ENCODE measurements at regions not wholly inside any gene's neighbourhood (a gene's known extent, or its start where the extent isn't known, plus 50 kb on each side); places are given as distances from the start of the nearest gene placed in this dataset.

GRCh38 chr3:10722911-10723310 is 93.1 kb upstream of the SLC6A11 start:
- no peaks in the 10 kb centered on the region for H3K9me3 ChIP-seq
- TF ChIP-seq POLR2A (IDR thresholded peaks at IDR 0.05) (no peak), POLR2AphosphoS5 (IDR thresholded peaks at IDR 0.05) (no peak), EP300 (IDR thresholded peaks at IDR 0.05) (no peak), CTCF (IDR thresholded peaks at IDR 0.05) (no peak)
- no peak overlapping the region for H3K4me3 ChIP-seq
- WGBS, 2 donors (ENCODE audit: low coverage in 1 of 2) = 60 to 63% methylated on average over 2 to 3 of the region's 6 CpGs
- H3K27me3 ChIP-seq = peaks cover 31% of the 10 kb centered on the region
- H3K4me1 ChIP-seq = no peaks in the 10 kb centered on the region
- ATAC-seq = no peak
- no peak overlapping the region for H3K27ac ChIP-seq
- H3K36me3 ChIP-seq = no peaks in the 10 kb centered on the region

DNA sequence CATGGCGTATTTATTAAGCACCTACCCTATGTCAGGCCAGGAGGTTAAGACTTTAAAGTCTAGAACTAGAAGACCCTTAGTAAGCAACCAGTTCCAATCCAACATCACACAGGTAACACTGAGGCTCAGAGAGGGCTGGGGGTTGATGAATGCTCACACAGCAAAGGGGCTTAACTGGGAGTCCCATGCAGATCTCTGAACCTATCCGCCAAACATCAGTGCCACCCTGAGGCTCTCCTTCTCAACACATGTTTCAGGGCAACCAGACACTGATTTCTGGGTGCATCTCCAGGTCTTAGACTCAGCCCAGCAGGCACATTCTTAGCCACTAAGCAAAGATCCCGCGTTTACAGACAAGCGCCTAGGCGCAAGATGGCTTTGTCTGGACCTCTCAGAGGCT is 92.0 kb upstream of the SLC6A11 start:
- H3K27ac ChIP-seq = no peak overlapping the region
- no peak overlapping the region for H3K4me3 ChIP-seq
- no peaks in the 10 kb centered on the region for H3K36me3 ChIP-seq
- no peak for ATAC-seq
- no peak for TF ChIP-seq CTCF (IDR thresholded peaks at IDR 0.05)
- TF ChIP-seq POLR2AphosphoS5 (IDR thresholded peaks at IDR 0.05) = no peak
- TF ChIP-seq POLR2A (IDR thresholded peaks at IDR 0.05) = no peak
- TF ChIP-seq EP300 (IDR thresholded peaks at IDR 0.05) = no peak
- no peaks in the 10 kb centered on the region for H3K9me3 ChIP-seq
- H3K27me3 ChIP-seq = peaks cover 33% of the 10 kb centered on the region
- H3K4me1 ChIP-seq = no peaks in the 10 kb centered on the region
- WGBS, 2 donors (ENCODE audit: low coverage in 1 of 2) = 71 to 100% methylated on average over 1 to 6 of the region's 6 CpGs

DNA sequence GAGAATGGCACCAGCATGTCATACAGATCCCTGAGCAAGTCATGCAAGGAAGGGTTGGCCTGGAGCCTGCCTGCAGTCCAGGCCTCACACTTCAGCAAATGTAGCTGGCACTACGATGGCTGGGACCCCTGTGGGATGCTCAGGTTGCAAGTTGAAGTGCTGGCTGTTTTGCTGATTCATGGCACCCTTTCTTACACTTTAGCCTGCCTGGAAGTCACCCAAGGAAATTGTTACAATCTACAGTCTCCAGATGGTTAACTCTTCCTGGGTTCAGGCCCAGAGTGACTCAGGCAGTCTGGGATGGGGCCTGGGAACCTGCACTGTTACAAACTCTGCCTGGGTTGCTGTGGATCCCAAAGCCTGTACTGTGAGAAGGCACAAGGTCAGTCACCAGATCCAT is 91.0 kb upstream of the SLC6A11 start:
- H3K4me3 ChIP-seq = no peak overlapping the region
- peaks cover 44% of the 10 kb centered on the region for H3K27me3 ChIP-seq
- H3K9me3 ChIP-seq = no peaks in the 10 kb centered on the region
- no peak for ATAC-seq
- TF ChIP-seq CTCF (IDR thresholded peaks at IDR 0.05) (no peak), POLR2A (IDR thresholded peaks at IDR 0.05) (no peak), POLR2AphosphoS5 (IDR thresholded peaks at IDR 0.05) (no peak), EP300 (IDR thresholded peaks at IDR 0.05) (no peak)
- no peaks in the 10 kb centered on the region for H3K4me1 ChIP-seq
- no peak overlapping the region for H3K27ac ChIP-seq
- no CpG with 5 or more reads among the region's 1 CpG for WGBS, 2 donors (ENCODE audit: low coverage in 1 of 2)
- no peaks in the 10 kb centered on the region for H3K36me3 ChIP-seq

- TF ChIP-seq EP300 (IDR thresholded peaks at IDR 0.05) = no peak
- TF ChIP-seq POLR2A (IDR thresholded peaks at IDR 0.05) = no peak
- no peak for TF ChIP-seq CTCF (IDR thresholded peaks at IDR 0.05)
- no peak for TF ChIP-seq POLR2AphosphoS5 (IDR thresholded peaks at IDR 0.05)
- no peaks in the 10 kb centered on the region for H3K36me3 ChIP-seq
- 69 to 74% methylated on average over 3 to 5 of the region's 5 CpGs for WGBS, 2 donors (ENCODE audit: low coverage in 1 of 2)
- H3K9me3 ChIP-seq = no peaks in the 10 kb centered on the region
- peaks cover 48% of the 10 kb centered on the region for H3K27me3 ChIP-seq
- H3K4me1 ChIP-seq = no peaks in the 10 kb centered on the region
- no peak for ATAC-seq
- H3K27ac ChIP-seq = no peak overlapping the region
- no peak overlapping the region for H3K4me3 ChIP-seq
These were observed 90.2 kb upstream of the SLC6A11 start for GRCh38 chr3:10725846-10726245.

- no peak for ATAC-seq
- TF ChIP-seq POLR2A (IDR thresholded peaks at IDR 0.05) (no peak), POLR2AphosphoS5 (IDR thresholded peaks at IDR 0.05) (no peak), CTCF (IDR thresholded peaks at IDR 0.05) (no peak), EP300 (IDR thresholded peaks at IDR 0.05) (no peak)
- WGBS, 2 donors (ENCODE audit: low coverage in 1 of 2) = no CpG with 5 or more reads among the region's 1 CpG
- H3K4me1 ChIP-seq = no peaks in the 10 kb centered on the region
- no peaks in the 10 kb centered on the region for H3K9me3 ChIP-seq
- H3K27ac ChIP-seq = no peak overlapping the region
- H3K27me3 ChIP-seq = peaks cover 48% of the 10 kb centered on the region
- no peaks in the 10 kb centered on the region for H3K36me3 ChIP-seq
- no peak overlapping the region for H3K4me3 ChIP-seq
These were observed 89.2 kb upstream of the SLC6A11 start for GRCh38 chr3:10726787-10727186.

Measured in gastroesophageal sphincter (tissue), 4 donors.